Ishikawa (cell line): ENCODE measurements at regions not wholly inside any gene's neighbourhood (a gene's known extent, or its start where the extent isn't known, plus 50 kb on each side); places are given as distances from the start of the nearest gene placed in this dataset.

Experiments used
- CEBPB ChIP-seq: IDR thresholded peaks from 2 replicates; pipeline ENCODE4 v1.6.1; 2012
- CREB1 ChIP-seq: IDR thresholded peaks from 2 replicates; pipeline ENCODE4 v1.6.1; 2012; ENCODE audit warnings: low read depth
- EGR1 ChIP-seq: IDR thresholded peaks from 2 replicates; pipeline ENCODE4 v1.6.1; 2012
- EP300 ChIP-seq: IDR thresholded peaks from 2 replicates; pipeline ENCODE4 v1.6.1; 2012; ENCODE audit warnings: borderline replicate concordance
- FOXM1 ChIP-seq: IDR thresholded peaks from 2 replicates; pipeline ENCODE4 v1.6.1; 2012; ENCODE audit warnings: low read depth, borderline replicate concordance
- NFIC ChIP-seq: IDR thresholded peaks from 2 replicates; pipeline ENCODE4 v1.6.1; 2012
- RAD21 ChIP-seq: IDR thresholded peaks from 2 replicates; pipeline ENCODE4 v1.6.1; 2012; ENCODE audit warnings: low read depth
- REST ChIP-seq: IDR thresholded peaks from 2 replicates; pipeline ENCODE4 v1.6.1; 2012; ENCODE audit warnings: low read depth, mild to moderate bottlenecking
- TAF1 ChIP-seq: IDR thresholded peaks from 2 replicates; pipeline ENCODE4 v1.6.1; 2012; ENCODE audit warnings: low read depth, mild to moderate bottlenecking
- TCF12 ChIP-seq: IDR thresholded peaks from 2 replicates; pipeline ENCODE4 v1.6.1; 2012; ENCODE audit warnings: low read depth
- TEAD4 ChIP-seq: IDR thresholded peaks from 2 replicates; pipeline ENCODE4 v1.6.1; 2012
- USF1 ChIP-seq: IDR thresholded peaks from 2 replicates; pipeline ENCODE4 v1.6.1; 2012
- ZBTB7A ChIP-seq: IDR thresholded peaks from 2 replicates; pipeline ENCODE4 v1.6.1; 2012; ENCODE audit warnings: low read depth
- TF ChIP-seq, protein P1 (sequence below): IDR thresholded peaks from 2 replicates; pipeline ENCODE4 v1.6.1; 2012

DNA sequence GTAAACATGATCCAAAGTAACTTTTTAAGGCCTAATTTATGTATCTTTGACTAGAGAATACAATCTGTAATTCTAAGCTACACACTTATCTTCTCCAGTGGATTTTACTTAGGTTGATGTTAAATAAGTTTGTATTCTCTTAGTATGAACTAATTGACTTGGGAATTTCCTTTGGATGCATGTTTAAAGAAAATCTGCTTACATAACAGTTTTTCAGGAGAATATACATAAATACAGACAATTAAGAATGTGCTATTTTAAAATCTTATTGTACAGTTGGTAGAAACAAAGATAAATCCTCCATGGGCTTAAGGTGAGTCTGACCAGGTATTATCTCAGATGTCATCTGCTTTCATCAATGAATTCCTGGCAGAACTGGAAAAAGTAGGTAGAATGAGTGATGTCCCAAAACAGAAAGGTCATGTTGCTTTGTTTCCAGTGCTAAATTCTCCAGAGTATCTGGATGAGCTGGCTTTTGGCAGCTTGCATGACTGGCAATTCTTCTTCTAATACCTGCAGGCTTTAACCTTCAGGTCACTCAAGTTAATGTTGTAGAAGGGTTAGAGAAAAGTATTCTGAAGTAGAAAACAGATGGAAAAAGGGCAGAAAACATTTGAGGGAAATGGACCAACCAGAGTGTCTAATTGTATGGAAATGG, 150.6 kb downstream of the MACIR start:
- TF ChIP-seq USF1, result no peak
- TF ChIP-seq EP300, result no peak
- TF ChIP-seq EGR1, result no peak
- TF ChIP-seq ZBTB7A, result no peak
- no peak for TF ChIP-seq RAD21
- TF ChIP-seq, protein P1, sequence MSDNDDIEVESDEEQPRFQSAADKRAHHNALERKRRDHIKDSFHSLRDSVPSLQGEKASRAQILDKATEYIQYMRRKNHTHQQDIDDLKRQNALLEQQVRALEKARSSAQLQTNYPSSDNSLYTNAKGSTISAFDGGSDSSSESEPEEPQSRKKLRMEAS, result no peak
- no peak for TF ChIP-seq NFIC
- no peak for TF ChIP-seq TCF12
- no peak for TF ChIP-seq TAF1
- no peak for TF ChIP-seq CEBPB
- no peak for TF ChIP-seq REST
- TF ChIP-seq TEAD4, result no peak
- TF ChIP-seq FOXM1, result no peak
- TF ChIP-seq CREB1, result no peak
